ENCODE measurements at regions not wholly inside any gene's neighbourhood (a gene's known extent, or its start where the extent isn't known, plus 50 kb on each side); places are given as distances from the start of the nearest gene placed in this dataset.
"Not testable (repeated sequence)": the region's sequence is repeated elsewhere in the genome, so short reads cannot be mapped to it uniquely, and the experiment has no call there.

DNA sequence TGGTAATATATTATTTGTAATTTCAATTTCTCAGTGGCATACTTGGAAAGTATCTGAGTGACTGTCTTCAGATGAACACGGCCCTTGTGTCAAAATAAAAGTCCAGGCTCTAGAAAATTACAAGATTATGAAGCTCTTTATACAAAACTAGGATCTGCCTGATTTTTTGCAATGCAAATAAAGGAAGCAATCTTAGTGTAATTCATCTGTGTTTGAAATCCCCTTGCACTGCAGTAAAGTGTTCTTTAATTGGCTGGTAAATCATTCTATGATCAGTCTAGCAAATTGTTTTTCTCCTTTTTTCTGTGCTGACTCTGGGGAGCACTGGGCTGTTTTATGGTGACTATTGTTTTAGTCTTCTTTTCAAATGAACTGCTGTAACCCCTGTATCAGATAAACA, 1039.0 kb downstream of the SOCS6 start:
- DNase-seq, result no peak

DNA sequence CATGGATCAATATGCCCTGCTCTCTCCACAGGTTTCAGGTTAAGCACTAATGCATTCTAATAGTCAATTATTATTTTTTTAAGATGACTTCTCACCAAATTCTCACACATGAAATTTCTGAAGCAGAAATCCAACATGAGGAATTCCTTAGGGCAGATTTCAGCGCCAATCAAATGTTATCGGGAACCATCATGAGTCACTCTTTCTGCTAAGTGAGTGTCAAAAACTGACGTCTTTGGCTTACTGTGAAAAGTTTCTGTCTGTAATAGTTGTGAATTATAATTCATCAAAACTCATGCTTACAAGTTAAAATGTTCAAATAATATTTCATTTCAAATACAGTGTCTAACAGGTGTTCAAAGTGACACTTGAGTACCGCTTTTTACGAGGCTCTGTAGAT, 1038.6 kb downstream of the SOCS6 start:
- DNase-seq, result no peak

DNA sequence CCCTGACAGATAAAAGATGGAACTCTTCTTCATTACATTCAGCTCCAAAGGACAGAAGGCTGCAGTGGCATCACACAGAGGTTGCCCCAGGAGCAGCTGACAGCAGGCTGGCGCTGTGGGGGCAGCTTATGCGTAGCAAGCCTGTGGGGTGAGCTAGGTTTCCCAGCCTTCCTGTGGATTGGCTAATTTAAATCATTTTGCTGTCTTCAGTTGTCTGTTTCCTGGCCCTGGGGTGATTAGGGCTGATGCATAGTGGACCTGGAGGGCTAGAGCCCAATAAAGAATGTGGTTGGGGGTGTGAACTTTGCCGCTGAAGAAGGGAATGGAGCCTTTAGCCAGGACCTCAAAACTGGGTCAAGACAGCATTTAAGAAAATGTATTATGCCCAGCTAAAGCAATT, 1038.0 kb downstream of the SOCS6 start:
- DNase-seq, result no peak

DNA sequence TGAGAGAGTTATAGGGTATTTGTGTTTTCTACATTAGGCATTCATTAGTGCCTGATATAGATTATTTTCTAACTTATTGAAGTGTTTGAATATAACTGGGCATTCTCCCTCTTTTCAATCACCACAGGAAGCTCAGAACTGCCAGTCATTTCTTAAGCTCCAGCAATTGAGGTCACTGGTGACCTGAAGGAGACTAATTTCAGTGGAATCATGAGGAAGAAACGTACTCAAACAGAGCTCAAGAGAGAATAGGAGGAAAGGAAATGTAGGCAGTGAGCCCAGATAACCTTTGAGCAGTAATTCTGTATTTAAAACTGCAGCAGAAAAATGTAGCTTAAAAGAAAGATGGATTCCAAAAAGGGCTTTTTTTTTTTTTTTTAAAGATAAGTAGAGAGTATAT, 1035.5 kb downstream of the SOCS6 start:
- DNase-seq, result no peak

- DNase-seq, result no peak
Observed at GRCh38 chr18:71322201-71322600, 1033.4 kb downstream of the SOCS6 start.

DNA sequence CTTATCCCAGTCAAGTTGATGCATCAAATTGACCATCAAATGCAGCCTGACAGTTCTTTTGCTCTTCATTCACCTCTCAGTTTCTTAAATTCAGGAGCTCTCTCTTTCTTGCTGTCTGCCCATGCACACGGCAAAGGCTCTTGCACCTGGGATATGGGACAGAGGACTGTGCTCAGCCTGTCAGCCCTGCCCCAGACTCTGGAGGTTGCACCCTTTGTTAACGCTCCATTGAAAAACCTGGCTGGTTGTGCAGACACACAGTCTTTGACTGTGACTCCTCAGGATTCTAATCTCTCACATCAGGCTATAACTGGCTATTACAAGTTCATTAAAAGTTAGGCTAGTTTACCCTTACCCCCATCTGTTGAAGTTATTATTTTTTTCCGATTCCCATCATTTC, 1032.5 kb downstream of the SOCS6 start:
- DNase-seq, result no peak

DNA sequence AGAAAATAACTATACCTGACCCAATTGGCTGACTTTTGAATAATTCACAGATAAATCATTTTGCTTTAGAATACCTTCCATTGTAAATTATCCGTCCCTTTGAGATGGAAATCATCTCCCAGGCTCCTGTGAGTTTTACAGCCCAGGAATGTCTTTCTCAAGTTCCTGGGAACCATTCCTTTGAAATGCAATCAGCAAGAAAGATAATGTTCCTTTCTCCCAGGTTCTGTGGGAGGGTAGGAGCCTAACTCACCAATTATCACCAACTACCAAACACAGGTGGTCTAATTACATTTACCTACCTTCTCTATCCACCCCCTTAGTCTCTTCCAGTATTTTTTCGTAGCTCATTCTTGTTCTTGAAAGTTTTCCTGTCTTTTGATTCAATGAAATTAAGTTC, 1016.0 kb downstream of the SOCS6 start:
- no peak for DNase-seq

- DNase-seq, result not testable (repeated sequence)
Observed at GRCh38 chr18:71303743-71304142, 1014.9 kb downstream of the SOCS6 start.

GRCh38 chr18:71301596-71301995, 1012.8 kb downstream of the SOCS6 start:
- no peak for DNase-seq

- not testable (repeated sequence) for DNase-seq
Observed at GRCh38 chr18:71294201-71294600, 1005.4 kb downstream of the SOCS6 start.

GRCh38 chr18:71293322-71293721, 1004.5 kb downstream of the SOCS6 start:
- no peak for DNase-seq

- DNase-seq, result no peak
Observed at GRCh38 chr18:71287268-71287667, 998.4 kb downstream of the SOCS6 start.

DNA sequence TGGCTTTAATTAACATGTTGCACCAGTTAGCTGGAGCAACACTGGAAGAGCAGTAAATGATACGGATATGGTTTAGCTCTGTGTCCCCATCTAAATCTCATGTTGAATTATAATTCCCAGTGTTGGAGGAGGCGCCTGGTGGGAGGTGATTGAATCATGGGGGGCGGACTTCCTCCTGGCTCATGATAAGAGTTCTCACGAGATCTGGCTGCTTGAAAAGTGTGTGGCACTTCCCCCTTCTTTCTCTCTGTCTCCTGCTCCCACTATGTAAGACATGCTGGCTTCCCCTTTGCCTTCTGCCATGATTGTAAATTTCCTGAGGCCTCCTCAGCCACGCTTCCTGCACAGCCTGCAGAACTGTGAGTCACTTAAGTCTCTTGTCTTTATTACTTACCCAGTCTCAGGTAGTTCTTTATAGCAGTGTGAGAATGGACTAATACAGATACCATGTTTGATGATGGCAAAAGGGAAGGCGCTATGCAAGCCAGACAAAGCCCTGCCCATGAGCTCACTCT, 963.6 kb downstream of the SOCS6 start:
- DNase-seq, result no peak

GRCh38 chr18:71250191-71250590, 961.3 kb downstream of the SOCS6 start:
- DNase-seq, result no peak

DNA sequence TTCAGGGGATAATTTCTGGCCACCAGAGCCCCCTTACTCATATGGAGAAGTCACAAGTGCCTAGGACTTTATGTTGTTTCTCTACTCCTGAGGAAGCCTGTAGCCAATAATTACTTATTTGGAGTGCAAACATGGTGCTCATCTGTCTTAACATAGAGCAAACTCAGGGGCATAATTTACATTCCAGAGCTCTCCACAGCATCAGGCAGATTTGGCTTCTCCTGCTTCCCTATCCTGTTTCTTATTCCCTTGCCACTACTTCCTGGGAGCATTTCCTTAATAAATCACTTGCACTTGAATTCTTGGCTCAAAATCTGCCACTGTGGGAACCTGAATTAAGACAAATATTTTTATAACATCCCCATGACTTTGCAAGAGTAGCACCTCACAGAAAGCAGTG, 960.9 kb downstream of the SOCS6 start:
- DNase-seq, result no peak

- DNase-seq, result no peak
Observed at GRCh38 chr18:71242981-71243380, 954.1 kb downstream of the SOCS6 start.

DNA sequence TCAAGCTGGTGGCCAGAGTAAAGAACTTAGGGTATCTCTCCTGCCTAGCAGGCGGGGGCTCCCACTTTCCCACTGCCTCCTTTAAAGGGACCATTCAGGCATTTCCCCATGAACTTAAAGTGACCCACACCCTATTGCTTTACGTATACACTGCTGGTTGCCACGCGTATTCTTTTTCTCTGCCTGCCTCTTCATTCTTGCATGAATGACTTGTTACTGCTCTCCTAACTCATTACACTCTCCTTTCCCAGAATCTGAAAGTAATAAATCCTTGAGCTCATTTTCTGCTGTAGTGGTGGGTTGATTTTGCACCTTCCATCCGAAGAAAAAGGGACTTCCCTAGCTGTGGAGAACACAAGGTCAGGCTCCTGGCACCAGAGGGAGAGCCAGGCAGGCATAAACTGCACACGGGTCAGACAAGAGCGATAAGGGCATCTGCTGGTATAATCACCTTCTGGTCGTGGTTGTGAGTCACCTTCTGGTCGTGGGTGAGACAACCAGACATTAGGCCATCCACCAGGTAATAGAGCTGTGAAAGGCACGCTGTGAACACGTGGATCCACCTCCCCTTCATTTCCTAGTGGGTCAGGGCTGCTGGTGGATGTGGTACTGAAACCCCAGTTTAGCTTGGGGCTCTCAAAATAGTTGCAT, 950.3 kb downstream of the SOCS6 start:
- DNase-seq, result no peak

GRCh38 chr18:71237641-71238040, 948.8 kb downstream of the SOCS6 start:
- no peak for DNase-seq

DNA sequence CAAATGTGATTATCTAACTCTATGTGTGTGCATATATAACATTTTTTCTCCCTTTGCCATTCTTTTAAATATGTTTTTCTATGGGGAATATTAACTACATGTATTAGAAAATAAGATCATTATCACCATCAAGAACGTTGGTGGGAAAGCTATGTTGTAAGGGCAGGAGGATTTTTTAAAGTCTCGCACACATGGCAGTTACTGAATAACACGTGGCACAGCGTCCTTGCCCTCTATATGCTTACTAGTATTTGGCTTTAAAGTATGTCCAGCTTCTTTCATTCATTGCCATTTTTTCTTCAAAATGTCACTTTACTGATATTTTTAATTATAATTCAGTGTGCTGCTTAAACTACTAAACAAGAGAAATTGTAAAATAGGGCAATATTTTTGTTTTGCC, 944.3 kb downstream of the SOCS6 start:
- DNase-seq, result no peak

DNA sequence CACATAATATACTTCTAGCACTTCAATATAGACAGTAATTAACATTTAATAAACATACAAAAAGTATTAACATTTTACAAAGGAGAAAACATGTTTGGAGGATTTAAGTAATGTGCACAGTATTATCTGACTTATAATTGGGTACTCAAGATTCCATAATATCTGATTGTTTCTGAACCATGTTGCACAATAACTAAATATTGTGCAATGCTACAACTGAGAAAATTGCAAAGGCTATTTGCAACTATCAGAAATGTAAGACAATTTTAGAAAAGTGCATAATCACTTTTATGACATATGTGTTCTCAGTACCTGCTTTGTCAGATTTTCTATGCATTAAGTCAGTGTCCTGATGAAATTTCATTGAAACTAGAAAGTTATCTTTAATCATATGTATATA, 934.6 kb downstream of the SOCS6 start:
- no peak for DNase-seq

GRCh38 chr18:71221405-71221804, 932.6 kb downstream of the SOCS6 start:
- DNase-seq, result no peak

GRCh38 chr18:71212739-71213138, 923.9 kb downstream of the SOCS6 start:
- not testable (repeated sequence) for DNase-seq

DNA sequence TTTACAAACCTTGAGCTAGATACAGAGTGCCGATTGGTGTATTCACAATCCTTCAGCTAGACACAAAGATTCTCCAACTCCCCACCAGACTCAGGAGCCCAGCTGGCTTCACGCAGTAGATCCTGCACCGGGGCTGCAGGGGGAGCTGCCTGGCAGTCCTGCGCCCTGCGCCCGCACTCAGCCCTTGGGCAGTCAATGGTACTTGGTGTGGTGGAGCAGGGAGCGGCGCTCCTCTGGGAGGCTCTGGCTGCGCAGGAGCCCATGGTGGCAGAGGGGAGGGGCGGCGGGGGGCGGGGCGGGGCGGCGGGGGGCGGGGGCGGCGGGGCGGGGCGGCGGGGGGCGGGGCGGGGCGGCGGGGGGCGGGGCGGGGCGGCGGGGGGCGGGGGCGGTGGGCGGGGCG, 923.4 kb downstream of the SOCS6 start:
- no peak for DNase-seq

GRCh38 chr18:71209944-71210343, 921.1 kb downstream of the SOCS6 start:
- DNase-seq, result no peak

GRCh38 chr18:71194438-71194837, 905.6 kb downstream of the SOCS6 start:
- no peak for DNase-seq

Measured in activated effector memory CD4-positive, alpha-beta T cell treated with anti-CD3 and anti-CD28 coated beads, Interleukin-2, amount 50 U/mL, for 16 hours (primary cell).